IMR-90 (cell line): ENCODE measurements at regions not wholly inside any gene's neighbourhood (a gene's known extent, or its start where the extent isn't known, plus 50 kb on each side); places are given as distances from the start of the nearest gene placed in this dataset.

Experiments used
- ATAC-seq: fragments of 200-7000 bp; cut with Tn5 transposase; 2 replicates; pipeline ENCODE4 v1.9.1; 2020; ENCODE audit warnings: low read depth, mild to moderate bottlenecking, moderate library complexity
- BruUV-seq: library from RNA; stranded (reverse); fragments of 400-500 nt; replicated peaks from 2 replicates; lab custom pipeline; 2021; lab: Mats Ljungman, UMichigan
- CTCF ChIA-PET: fragments of 300-600 bp; formaldehyde crosslinking; extraction: SDS; loops from one replicate; lab custom pipeline; 2021; ENCODE audit warnings: antibody characterized with exemption; lab: Yijun Ruan, JAX
- POLR2A ChIA-PET: fragments of 300-600 bp; sonication (Branson Sonifier 250); formaldehyde crosslinking; loops from one replicate; lab custom pipeline; 2022; ENCODE audit warnings: antibody characterized with exemption; ENCODE audit not compliant: unreplicated experiment; lab: Charles Lee
- DNase-seq: peaks from one replicate; pipeline ENCODE4 v3.0.0; 2013
- H2AFZ ChIP-seq: replicated peaks from 2 replicates; pipeline ENCODE3; 2013; ENCODE audit warnings: low read length, mild to moderate bottlenecking; ENCODE audit not compliant: poor library complexity
- H2AK5ac ChIP-seq: 2 replicates; pipeline ENCODE4 v1.6.1; 2013; ENCODE audit warnings: low read depth, low read length, inconsistent platforms
- H2AK9ac ChIP-seq: replicated peaks from 2 replicates; pipeline ENCODE3; 2013; ENCODE audit warnings: mild to moderate bottlenecking, low read depth, low read length, moderate library complexity; ENCODE audit not compliant: poor library complexity
- H2BK120ac ChIP-seq: 2 replicates; pipeline ENCODE4 v1.6.1; 2013; ENCODE audit warnings: low read depth, low read length, inconsistent platforms
- H2BK15ac ChIP-seq: 3 replicates; pipeline ENCODE4 v1.6.1; 2013; ENCODE audit warnings: low read depth, low read length, inconsistent platforms
- H2BK20ac ChIP-seq: 2 replicates; pipeline ENCODE4 v1.6.1; 2013; ENCODE audit warnings: low read depth, mild to moderate bottlenecking, inconsistent platforms, low read length, moderate library complexity
- H2BK5ac ChIP-seq: 2 replicates; pipeline ENCODE4 v1.6.1; 2013; ENCODE audit warnings: mild to moderate bottlenecking, low read depth, low read length, inconsistent platforms; ENCODE audit not compliant: poor library complexity, severe bottlenecking
- H3K14ac ChIP-seq: replicated peaks from 2 replicates; pipeline ENCODE4 v1.6.1; 2013; ENCODE audit warnings: low read depth, low read length, inconsistent platforms
- H3K18ac ChIP-seq: 2 replicates; pipeline ENCODE4 v1.6.1; 2013; ENCODE audit warnings: low read depth, low read length, control low read depth
- H3K23ac ChIP-seq: 2 replicates; pipeline ENCODE4 v1.6.1; 2013; ENCODE audit warnings: low read depth, low read length, inconsistent platforms
- H3K27ac ChIP-seq: 2 replicates; pipeline ENCODE4 v1.5.1; 2013; ENCODE audit warnings: mild to moderate bottlenecking, control low read depth, low read length; ENCODE audit not compliant: insufficient read depth
- H3K27me3 ChIP-seq: 2 replicates; pipeline ENCODE4 v1.6.1; 2013; ENCODE audit warnings: low read length; ENCODE audit not compliant: control insufficient read depth, insufficient read depth
- H3K36me3 ChIP-seq: 2 replicates; pipeline ENCODE4 v1.6.1; 2013; ENCODE audit warnings: low read length, mixed read lengths; ENCODE audit not compliant: control insufficient read depth, insufficient read depth
- H3K4ac ChIP-seq: 2 replicates; pipeline ENCODE4 v1.6.1; 2013; ENCODE audit warnings: low read depth, low read length, inconsistent platforms
- H3K4me1 ChIP-seq: 2 replicates; pipeline ENCODE4 v1.6.1; 2013; ENCODE audit warnings: low read length, mixed read lengths; ENCODE audit not compliant: control insufficient read depth, insufficient read depth
- H3K4me2 ChIP-seq: 2 replicates; pipeline ENCODE4 v1.6.1; 2013; ENCODE audit warnings: low read depth, mild to moderate bottlenecking, control low read depth, low read length, moderate library complexity
- H3K4me3 ChIP-seq: 2 replicates; pipeline ENCODE4 v1.5.1; 2013; ENCODE audit warnings: low read depth, mild to moderate bottlenecking, control low read depth, low read length, moderate library complexity; ENCODE audit not compliant: insufficient read depth
- H3K56ac ChIP-seq: 2 replicates; pipeline ENCODE4 v1.6.1; 2013; ENCODE audit warnings: low read length, inconsistent platforms; ENCODE audit not compliant: insufficient read depth; ENCODE audit errors: extremely low read depth
- H3K79me1 ChIP-seq, 2 experiments: 2 replicates each; pipeline ENCODE4 v1.6.1; 2013; ENCODE audit warnings: low read length in 2 of 2, inconsistent platforms in 1 of 2, low read depth in 1 of 2
- H3K9ac ChIP-seq: 2 replicates; pipeline ENCODE4 v1.6.1; 2013; ENCODE audit warnings: low read depth, low read length, control low read depth
- H3K9me1 ChIP-seq: 2 replicates; pipeline ENCODE4 v1.6.1; 2013; ENCODE audit warnings: low read length, inconsistent platforms; ENCODE audit not compliant: insufficient read depth
- H3K9me3 ChIP-seq: 2 replicates; pipeline ENCODE4 v1.6.1; 2013; ENCODE audit warnings: low read length; ENCODE audit not compliant: control insufficient read depth, insufficient read depth
- H4K20me1 ChIP-seq: 2 replicates; pipeline ENCODE4 v1.6.1; 2013; ENCODE audit warnings: low read length, inconsistent platforms; ENCODE audit not compliant: insufficient read depth
- H4K5ac ChIP-seq: 2 replicates; pipeline ENCODE4 v1.6.1; 2013; ENCODE audit warnings: mild to moderate bottlenecking, low read depth, low read length, control low read depth
- H4K8ac ChIP-seq, 2 experiments: 2 replicates each; pipeline ENCODE4 v1.6.1; 2013; ENCODE audit warnings: low read depth in 2 of 2, low read length in 2 of 2, control low read depth in 1 of 2, inconsistent platforms in 1 of 2
- H4K91ac ChIP-seq: 2 replicates; pipeline ENCODE4 v1.6.1; 2013; ENCODE audit warnings: low read depth, low read length, inconsistent platforms; ENCODE audit not compliant: insufficient read depth
- BHLHE40 ChIP-seq: fragments of 150-350 bp; IDR thresholded peaks from 2 replicates; pipeline ENCODE4 v1.6.1; 2016; ENCODE audit warnings: mild to moderate bottlenecking, low read depth, low read length
- CEBPB ChIP-seq: IDR thresholded peaks from 2 replicates; pipeline ENCODE4 v1.6.1; 2012; ENCODE audit warnings: low read depth, low read length, improper control_type of control experiment
- CHD1 ChIP-seq: IDR thresholded peaks from 2 replicates; pipeline ENCODE4 v1.6.1; 2012; ENCODE audit warnings: low read depth, low read length, improper control_type of control experiment
- FOS ChIP-seq: fragments of 150-350 bp; IDR thresholded peaks from 2 replicates; pipeline ENCODE4 v1.6.1; 2016; ENCODE audit warnings: low read depth, low read length
- MAFK ChIP-seq: IDR thresholded peaks from 2 replicates; pipeline ENCODE4 v1.6.1; 2012; ENCODE audit warnings: low read depth, low read length, improper control_type of control experiment
- MAZ ChIP-seq: IDR thresholded peaks from 2 replicates; pipeline ENCODE4 v1.6.1; 2012; ENCODE audit warnings: low read depth, mild to moderate bottlenecking, low read length, improper control_type of control experiment, moderate library complexity, borderline replicate concordance
- MXI1 ChIP-seq: IDR thresholded peaks from 2 replicates; pipeline ENCODE4 v1.6.1; 2012; ENCODE audit warnings: low read depth, mild to moderate bottlenecking, low read length, moderate library complexity, borderline replicate concordance
- NFE2L2 ChIP-seq: fragments of 150-350 bp; IDR thresholded peaks from 2 replicates; pipeline ENCODE4 v1.6.1; 2016; ENCODE audit warnings: low read depth, mild to moderate bottlenecking, low read length
- POLR2A ChIP-seq: IDR thresholded peaks from 2 replicates; pipeline ENCODE4 v1.6.1; 2012; ENCODE audit warnings: mild to moderate bottlenecking, low read depth, low read length
- RAD21 ChIP-seq: IDR thresholded peaks from 2 replicates; pipeline ENCODE4 v1.6.1; 2012; ENCODE audit warnings: low read length, improper control_type of control experiment
- RCOR1 ChIP-seq: IDR thresholded peaks from 2 replicates; pipeline ENCODE4 v1.6.1; 2012; ENCODE audit warnings: mild to moderate bottlenecking, low read length, improper control_type of control experiment; ENCODE audit not compliant: insufficient replicate concordance
- RFX5 ChIP-seq: IDR thresholded peaks from 2 replicates; pipeline ENCODE4 v1.8.0; 2012; ENCODE audit warnings: low read depth, mild to moderate bottlenecking, low read length, moderate library complexity
- SMC3 ChIP-seq: fragments of 150-350 bp; IDR thresholded peaks from 2 replicates; pipeline ENCODE4 v1.6.1; 2016; ENCODE audit warnings: low read depth, mild to moderate bottlenecking, antibody characterized with exemption, low read length, moderate library complexity
- WGBS, 2 experiments: methylation state at CpG; one replicate each; pipeline versions ENCODE4 v1.1.5 to v1.1.7; 2013; ENCODE audit warnings: missing lambda C conversion rate in 2 of 2; ENCODE audit not compliant: insufficient read length in 1 of 2; ENCODE audit errors: extremely low coverage in 2 of 2; 5-methylcytosine and 5-hydroxymethylcytosine counted together
- dilution Hi-C: fragments of 300-500 bp; cut with HindIII; formaldehyde crosslinking; loops from one replicate; pipeline ENCODE4 v1.14.3; 2018; ENCODE audit warnings: low sequenced_read_pairs; ENCODE audit not compliant: unreplicated experiment
- in situ Hi-C: fragments of 300-500 bp; cut with MboI; formaldehyde crosslinking; loops from 3 replicates; pipeline ENCODE4 v1.14.3; 2019; ENCODE audit warnings: low sequenced_read_pairs, inconsistent platforms, mixed read lengths
- intact Hi-C: fragments of 100-400 bp; cut with micrococcal nuclease; formaldehyde crosslinking; loops from 2 replicates; pipeline ENCODE4 v1.10.0; 2022
- TF ChIP-seq, protein P1 (sequence below): fragments of 150-350 bp; IDR thresholded peaks from 2 replicates; pipeline ENCODE4 v1.6.1; 2017; ENCODE audit warnings: mild to moderate bottlenecking, antibody characterized with exemption, low read length, low read depth
- TF ChIP-seq, protein P2 (sequence below): conservative IDR thresholded peaks from 2 replicates; pipeline ENCODE4 v1.5.1; 2012; ENCODE audit warnings: mild to moderate bottlenecking, low read depth, low read length, improper control_type of control experiment
- TF ChIP-seq, protein P3 (sequence below): fragments of 150-350 bp; IDR thresholded peaks from 2 replicates; pipeline ENCODE4 v1.6.1; 2016; ENCODE audit warnings: low read depth, mild to moderate bottlenecking, low read length, moderate library complexity, borderline replicate concordance

DNA sequence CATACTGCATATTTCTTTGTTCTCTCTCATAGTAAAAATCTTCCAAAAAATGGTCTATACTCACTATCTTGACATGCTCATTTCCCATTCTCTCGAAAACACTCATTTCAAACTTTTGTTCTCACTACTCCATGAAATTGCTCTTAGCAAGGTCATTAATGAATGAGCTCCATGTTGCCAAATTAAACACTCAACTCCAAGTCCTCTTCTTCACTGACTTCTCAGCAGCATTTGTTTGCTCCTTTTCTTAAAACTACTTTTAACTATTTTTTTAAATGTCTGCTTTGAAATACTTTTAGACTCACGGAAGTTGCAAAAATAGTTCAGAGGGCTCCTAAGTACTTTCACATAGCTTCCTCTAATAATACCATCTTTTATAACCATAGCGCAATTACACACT is 274.0 kb upstream of the PREP start:
- CTCF ChIA-PET: no interaction called here
- intact Hi-C loops: no loop called here
- dilution Hi-C loops: no loop called here
- ATAC-seq (no peak), DNase-seq (no peak)
- Histone ChIP-seq H2AFZ (no peak overlapping the region), H3K36me3 (no peaks in the 10 kb centered on the region), H2BK120ac (no peak overlapping the region), H3K18ac (peak overlapping the region; percentile 41; the same call in 1 of the 2 replicates), H2BK5ac (no peak overlapping the region), H2AK9ac (no peak overlapping the region), H2AK5ac (no peak overlapping the region), H4K91ac (no peak overlapping the region), H4K8ac (no peak overlapping the region), H3K9me1 (no peaks in the 10 kb centered on the region), H3K27ac (no peak overlapping the region), H4K5ac (no peak overlapping the region), H3K79me1 (no peaks in the 10 kb centered on the region), H3K9me3 (no peaks in the 10 kb centered on the region), H3K23ac (no peak overlapping the region), H3K4me3 (no peak overlapping the region), H3K4ac (no peak overlapping the region), H3K4me1 (peaks cover 2% of the 10 kb centered on the region; the same call in 1 of the 2 replicates), H3K56ac (no peak overlapping the region), H3K4me2 (no peak overlapping the region), H4K20me1 (no peaks in the 10 kb centered on the region), H3K9ac (no peak overlapping the region), H3K27me3 (no peaks in the 10 kb centered on the region), H2BK20ac (no peak overlapping the region), H2BK15ac (no peak overlapping the region), H3K14ac (0 out of 2 replicates have a peak overlapping the region, but pooled peaks have one; percentile 38)
- POLR2A ChIA-PET: no interaction called here
- in situ Hi-C loops: no loop called here
- no TSS peak for BruUV-seq
- WGBS, 2 experiments: 100% methylated on average over 2 of the region's 3 CpGs
- TF ChIP-seq CHD1 (no peak), NFE2L2 (no peak), MAFK (no peak), RCOR1 (no peak), POLR2A (no peak), RAD21 (no peak), SMC3 (no peak), BHLHE40 (no peak), RFX5 (no peak), MAZ (no peak), FOS (no peak), CEBPB (no peak), MXI1 (no peak)
- TF ChIP-seq, protein P1, sequence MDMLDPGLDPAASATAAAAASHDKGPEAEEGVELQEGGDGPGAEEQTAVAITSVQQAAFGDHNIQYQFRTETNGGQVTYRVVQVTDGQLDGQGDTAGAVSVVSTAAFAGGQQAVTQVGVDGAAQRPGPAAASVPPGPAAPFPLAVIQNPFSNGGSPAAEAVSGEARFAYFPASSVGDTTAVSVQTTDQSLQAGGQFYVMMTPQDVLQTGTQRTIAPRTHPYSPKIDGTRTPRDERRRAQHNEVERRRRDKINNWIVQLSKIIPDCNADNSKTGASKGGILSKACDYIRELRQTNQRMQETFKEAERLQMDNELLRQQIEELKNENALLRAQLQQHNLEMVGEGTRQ: no peak
- TF ChIP-seq, protein P2, sequence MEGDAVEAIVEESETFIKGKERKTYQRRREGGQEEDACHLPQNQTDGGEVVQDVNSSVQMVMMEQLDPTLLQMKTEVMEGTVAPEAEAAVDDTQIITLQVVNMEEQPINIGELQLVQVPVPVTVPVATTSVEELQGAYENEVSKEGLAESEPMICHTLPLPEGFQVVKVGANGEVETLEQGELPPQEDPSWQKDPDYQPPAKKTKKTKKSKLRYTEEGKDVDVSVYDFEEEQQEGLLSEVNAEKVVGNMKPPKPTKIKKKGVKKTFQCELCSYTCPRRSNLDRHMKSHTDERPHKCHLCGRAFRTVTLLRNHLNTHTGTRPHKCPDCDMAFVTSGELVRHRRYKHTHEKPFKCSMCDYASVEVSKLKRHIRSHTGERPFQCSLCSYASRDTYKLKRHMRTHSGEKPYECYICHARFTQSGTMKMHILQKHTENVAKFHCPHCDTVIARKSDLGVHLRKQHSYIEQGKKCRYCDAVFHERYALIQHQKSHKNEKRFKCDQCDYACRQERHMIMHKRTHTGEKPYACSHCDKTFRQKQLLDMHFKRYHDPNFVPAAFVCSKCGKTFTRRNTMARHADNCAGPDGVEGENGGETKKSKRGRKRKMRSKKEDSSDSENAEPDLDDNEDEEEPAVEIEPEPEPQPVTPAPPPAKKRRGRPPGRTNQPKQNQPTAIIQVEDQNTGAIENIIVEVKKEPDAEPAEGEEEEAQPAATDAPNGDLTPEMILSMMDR: no peak
- TF ChIP-seq, protein P3, sequence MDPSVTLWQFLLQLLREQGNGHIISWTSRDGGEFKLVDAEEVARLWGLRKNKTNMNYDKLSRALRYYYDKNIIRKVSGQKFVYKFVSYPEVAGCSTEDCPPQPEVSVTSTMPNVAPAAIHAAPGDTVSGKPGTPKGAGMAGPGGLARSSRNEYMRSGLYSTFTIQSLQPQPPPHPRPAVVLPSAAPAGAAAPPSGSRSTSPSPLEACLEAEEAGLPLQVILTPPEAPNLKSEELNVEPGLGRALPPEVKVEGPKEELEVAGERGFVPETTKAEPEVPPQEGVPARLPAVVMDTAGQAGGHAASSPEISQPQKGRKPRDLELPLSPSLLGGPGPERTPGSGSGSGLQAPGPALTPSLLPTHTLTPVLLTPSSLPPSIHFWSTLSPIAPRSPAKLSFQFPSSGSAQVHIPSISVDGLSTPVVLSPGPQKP: no peak
